ENCODE measurements at regions not wholly inside any gene's neighbourhood (a gene's known extent, or its start where the extent isn't known, plus 50 kb on each side); places are given as distances from the start of the nearest gene placed in this dataset.

- no peak for TF ChIP-seq ZFX (IDR thresholded peaks at IDR 0.05)
- TF ChIP-seq, protein P1, sequence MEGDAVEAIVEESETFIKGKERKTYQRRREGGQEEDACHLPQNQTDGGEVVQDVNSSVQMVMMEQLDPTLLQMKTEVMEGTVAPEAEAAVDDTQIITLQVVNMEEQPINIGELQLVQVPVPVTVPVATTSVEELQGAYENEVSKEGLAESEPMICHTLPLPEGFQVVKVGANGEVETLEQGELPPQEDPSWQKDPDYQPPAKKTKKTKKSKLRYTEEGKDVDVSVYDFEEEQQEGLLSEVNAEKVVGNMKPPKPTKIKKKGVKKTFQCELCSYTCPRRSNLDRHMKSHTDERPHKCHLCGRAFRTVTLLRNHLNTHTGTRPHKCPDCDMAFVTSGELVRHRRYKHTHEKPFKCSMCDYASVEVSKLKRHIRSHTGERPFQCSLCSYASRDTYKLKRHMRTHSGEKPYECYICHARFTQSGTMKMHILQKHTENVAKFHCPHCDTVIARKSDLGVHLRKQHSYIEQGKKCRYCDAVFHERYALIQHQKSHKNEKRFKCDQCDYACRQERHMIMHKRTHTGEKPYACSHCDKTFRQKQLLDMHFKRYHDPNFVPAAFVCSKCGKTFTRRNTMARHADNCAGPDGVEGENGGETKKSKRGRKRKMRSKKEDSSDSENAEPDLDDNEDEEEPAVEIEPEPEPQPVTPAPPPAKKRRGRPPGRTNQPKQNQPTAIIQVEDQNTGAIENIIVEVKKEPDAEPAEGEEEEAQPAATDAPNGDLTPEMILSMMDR (conservative IDR thresholded peaks at IDR 0.05) = no peak
- H3K27ac ChIP-seq = no peak overlapping the region
Measured at GRCh38 chr3:28716939-28717338, 368.3 kb upstream of the AZI2 start.

DNA sequence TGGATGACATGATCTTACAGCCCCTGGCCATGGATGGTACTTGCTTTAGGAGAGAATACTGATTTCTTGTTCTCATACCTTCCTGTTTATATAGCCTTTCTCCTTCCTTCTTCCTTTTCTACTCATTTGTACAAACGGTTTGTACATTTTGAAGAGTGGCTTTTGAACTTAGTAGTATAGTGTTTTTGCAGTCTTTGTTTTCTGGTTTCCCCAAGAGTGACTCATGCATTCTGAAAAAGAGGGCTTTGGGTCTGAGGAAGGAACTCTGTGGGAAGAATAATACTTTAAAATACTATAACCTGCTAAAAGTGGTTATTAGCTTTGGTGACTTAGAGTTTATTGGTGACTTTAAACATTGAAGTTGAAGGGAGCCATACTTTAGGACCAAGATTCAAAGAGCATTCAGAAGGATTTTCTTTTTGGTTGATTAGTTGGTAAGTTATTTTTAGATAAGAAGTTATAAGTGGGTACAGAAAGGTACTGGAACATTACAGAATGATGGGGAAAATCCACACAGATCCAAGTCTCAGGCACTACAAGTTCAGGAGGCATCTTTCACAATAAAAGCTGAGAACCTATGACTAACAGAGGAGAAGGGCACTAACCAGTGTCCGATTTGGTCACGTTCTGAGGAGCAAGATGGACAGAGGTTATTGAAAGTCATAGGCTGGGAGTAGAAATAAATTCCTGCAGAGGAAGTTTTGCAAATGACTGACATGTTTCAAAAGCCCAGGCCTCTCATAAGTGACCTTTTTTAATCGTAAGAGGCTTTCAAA, 369.6 kb upstream of the AZI2 start:
- TF ChIP-seq, protein P1 (conservative IDR thresholded peaks at IDR 0.05) = no peak
- no peak for TF ChIP-seq ZFX (IDR thresholded peaks at IDR 0.05)
- H3K27ac ChIP-seq = no peak overlapping the region

GRCh38 chr3:28726840-28727239, 378.2 kb upstream of the AZI2 start:
- TF ChIP-seq, protein P1 (conservative IDR thresholded peaks at IDR 0.05) = peak; percentile 70
- no peak for TF ChIP-seq ZFX (IDR thresholded peaks at IDR 0.05)
- no peak overlapping the region for H3K27ac ChIP-seq

- TF ChIP-seq, protein P1 (conservative IDR thresholded peaks at IDR 0.05) = no peak
- TF ChIP-seq ZFX (IDR thresholded peaks at IDR 0.05) = no peak
- no peak overlapping the region for H3K27ac ChIP-seq
Measured at GRCh38 chr3:28727307-28727706, 378.7 kb upstream of the AZI2 start.

GRCh38 chr3:28738425-28738824, 389.8 kb upstream of the AZI2 start:
- TF ChIP-seq, protein P1 (conservative IDR thresholded peaks at IDR 0.05) = no peak
- no peak for TF ChIP-seq ZFX (IDR thresholded peaks at IDR 0.05)

GRCh38 chr3:28739647-28740046, 391.0 kb upstream of the AZI2 start:
- H3K27ac ChIP-seq = no peak overlapping the region
- TF ChIP-seq ZFX (IDR thresholded peaks at IDR 0.05) = no peak
- TF ChIP-seq, protein P1 (conservative IDR thresholded peaks at IDR 0.05) = no peak

More at GRCh38 chr3:28738425-28738824, 389.8 kb upstream of the AZI2 start:
- H3K27ac ChIP-seq = no peak overlapping the region

GRCh38 chr3:28743271-28743670, 394.6 kb upstream of the AZI2 start:
- no peak overlapping the region for H3K27ac ChIP-seq
- TF ChIP-seq, protein P1 (conservative IDR thresholded peaks at IDR 0.05) = no peak
- TF ChIP-seq ZFX (IDR thresholded peaks at IDR 0.05) = no peak
